Endothelial cell of umbilical vein (primary cell): ENCODE measurements at regions not wholly inside any gene's neighbourhood (a gene's known extent, or its start where the extent isn't known, plus 50 kb on each side); places are given as distances from the start of the nearest gene placed in this dataset.

Experiments
- BruUV-seq: library from RNA; stranded (reverse); fragments of 400-500 nt; replicated peaks from 2 replicates; lab custom pipeline; 2021; lab: Mats Ljungman, UMichigan
- CTCF ChIA-PET: fragments of 300-600, 350-600 bp; sonication (Branson Sonifier 250); formaldehyde crosslinking; loops from one replicate; lab custom pipeline; 2021; ENCODE audit warnings: antibody characterized with exemption, inconsistent platforms; lab: Charles Lee
- POLR2A ChIA-PET: fragments of 300-600, 350-600 bp; sonication (Branson Sonifier 250); formaldehyde crosslinking; loops from one replicate; lab custom pipeline; 2021; ENCODE audit warnings: antibody characterized with exemption, inconsistent platforms; lab: Charles Lee
- DNase-seq: peaks from one replicate; pipeline ENCODE4 v3.0.0-alpha.2; 2011; ENCODE audit warnings: low read depth, low spot score
- FAIRE-seq: peaks from 2 replicates; lab custom pipeline; 2011; peaks lifted over from hg19 to GRCh38; lab: Jason Lieb, UNC
- H2AFZ ChIP-seq: 2 replicates; pipeline ENCODE4 v1.6.0; 2012; ENCODE audit warnings: low read depth, low read length, control low read depth, inconsistent platforms
- H3K27ac ChIP-seq: 2 replicates; pipeline ENCODE4 v1.5.1; 2011; ENCODE audit warnings: low read depth, mild to moderate bottlenecking, control low read depth, low read length, moderate library complexity; ENCODE audit not compliant: insufficient read depth
- H3K27me3 ChIP-seq, 2 experiments: 2 replicates each; pipeline versions ENCODE4 v1.6.0 to v1.6.1; 2011; ENCODE audit warnings: low read length in 2 of 2, mixed read lengths in 1 of 2; ENCODE audit not compliant: control insufficient read depth in 2 of 2, insufficient read depth in 2 of 2
- H3K36me3 ChIP-seq, 2 experiments: 2 replicates in 1 of 2; 3 replicates in 1 of 2; pipeline ENCODE4 v1.5.1; 2011; ENCODE audit warnings: low read length in 2 of 2, mild to moderate bottlenecking in 1 of 2, moderate library complexity in 1 of 2; ENCODE audit not compliant: control insufficient read depth in 2 of 2, insufficient read depth in 2 of 2; ENCODE audit errors: extremely low read depth in 1 of 2
- H3K4me1 ChIP-seq: 3 replicates; pipeline ENCODE4 v1.5.1; 2011; ENCODE audit warnings: mild to moderate bottlenecking, low read length; ENCODE audit not compliant: control insufficient read depth, insufficient read depth; ENCODE audit errors: extremely low read depth
- H3K4me2 ChIP-seq: 2 replicates; pipeline ENCODE4 v1.6.1; 2011; ENCODE audit warnings: low read length, control low read depth, mixed read lengths; ENCODE audit not compliant: insufficient read depth
- H3K4me3 ChIP-seq, 3 experiments: fragments of 200-600 bp in 1 of 3; sonication (generic), shearing (Covaris generic) in 1 of 3; replicated peaks in 1 of 3; 2 replicates each; pipeline ENCODE4 v1.5.1; 2011 to 2016; ENCODE audit warnings: control low read depth in 3 of 3, low read length in 3 of 3, mild to moderate bottlenecking in 2 of 3, inconsistent platforms in 1 of 3, low read depth in 1 of 3, moderate library complexity in 1 of 3; ENCODE audit not compliant: insufficient read depth in 1 of 3
- H3K79me2 ChIP-seq: 2 replicates; pipeline ENCODE4 v1.6.0; 2012; ENCODE audit warnings: low read length, inconsistent platforms; ENCODE audit not compliant: control insufficient read depth, insufficient read depth
- H3K9ac ChIP-seq: replicated peaks from 2 replicates; pipeline ENCODE3; 2011; ENCODE audit warnings: low read length, control low read depth; ENCODE audit not compliant: insufficient read depth; ENCODE audit errors: extremely low read depth
- H3K9me1 ChIP-seq: replicated peaks from 3 replicates; pipeline ENCODE4 v1.6.0; 2011; ENCODE audit warnings: mild to moderate bottlenecking, low read length; ENCODE audit not compliant: control insufficient read depth, insufficient read depth; ENCODE audit errors: extremely low read depth
- H3K9me3 ChIP-seq: replicated peaks from 2 replicates; pipeline ENCODE4 v1.5.1; 2012; ENCODE audit warnings: low read length, inconsistent platforms; ENCODE audit not compliant: control insufficient read depth, insufficient read depth
- H4K20me1 ChIP-seq: replicated peaks from 2 replicates; pipeline ENCODE3; 2011; ENCODE audit warnings: mild to moderate bottlenecking, low read length; ENCODE audit not compliant: control insufficient read depth, insufficient read depth; ENCODE audit errors: extremely low read depth
- CTCF ChIP-seq, 2 donors: IDR thresholded peaks; 1 replicate in 1 of 2; 2 replicates in 1 of 2; pipeline ENCODE4 v1.5.1; 2011; ENCODE audit warnings: low read length in 2 of 2, mild to moderate bottlenecking in 2 of 2, moderate library complexity in 2 of 2, control low read depth in 1 of 2, inconsistent platforms in 1 of 2, low read depth in 1 of 2; ENCODE audit not compliant: insufficient read depth in 1 of 2; ENCODE audit errors: extremely low read depth in 1 of 2
- EZH2 ChIP-seq: IDR thresholded peaks from 2 replicates; pipeline ENCODE4 v1.6.1; 2012; ENCODE audit warnings: borderline replicate concordance, low read depth, mild to moderate bottlenecking, moderate library complexity, low read length, inconsistent platforms; ENCODE audit not compliant: severe bottlenecking
- FOS ChIP-seq: IDR thresholded peaks from 2 replicates; pipeline ENCODE4 v1.6.1; 2011; ENCODE audit warnings: mild to moderate bottlenecking, low read length, moderate library complexity, borderline replicate concordance; ENCODE audit not compliant: insufficient read depth
- GATA2 ChIP-seq: IDR thresholded peaks from 2 replicates; pipeline ENCODE4 v1.7.0; 2011; ENCODE audit warnings: low read depth, mild to moderate bottlenecking, moderate library complexity, mixed read lengths, low read length; ENCODE audit not compliant: insufficient read length, insufficient read depth
- JUN ChIP-seq: IDR thresholded peaks from 2 replicates; pipeline ENCODE4 v1.6.1; 2011; ENCODE audit warnings: borderline replicate concordance, low read depth; ENCODE audit not compliant: insufficient read length, insufficient read depth
- MAX ChIP-seq: IDR thresholded peaks from 2 replicates; pipeline ENCODE4 v1.6.1; 2011; ENCODE audit not compliant: insufficient read depth, insufficient read length
- MYC ChIP-seq: IDR thresholded peaks from one replicate; pipeline ENCODE4 v1.6.1; 2011; ENCODE audit warnings: mild to moderate bottlenecking, low read depth, low read length
- POLR2A ChIP-seq: IDR thresholded peaks from 2 replicates; pipeline ENCODE4 v1.6.1; 2012; ENCODE audit warnings: low read depth, mild to moderate bottlenecking, control low read depth, low read length
- POLR2AphosphoS5 ChIP-seq: IDR thresholded peaks from 2 replicates; pipeline ENCODE4 v1.6.1; 2012; ENCODE audit warnings: low read depth, mild to moderate bottlenecking, control low read depth, low read length, moderate library complexity; ENCODE audit not compliant: insufficient read depth
- dilution Hi-C: fragments of 300-500 bp; cut with MboI; formaldehyde crosslinking; loops from one replicate; pipeline ENCODE4 v1.15.0; 2019; ENCODE audit warnings: low sequenced_read_pairs; ENCODE audit not compliant: extremely low pct_ligation_motif_present
- intact Hi-C: fragments of 100-400 bp; cut with micrococcal nuclease; formaldehyde crosslinking; loops from one replicate; pipeline ENCODE4 v1.10.0; 2022

GRCh38 chr7:19248115-19248514 is 102.9 kb upstream of the FERD3L start:
- CTCF ChIA-PET, result no interaction called here
- POLR2A ChIA-PET, result no interaction called here
- DNase-seq (no peak), FAIRE-seq (no peak)
- Histone ChIP-seq H3K79me2 (no peaks in the 10 kb centered on the region), H3K27me3 (no peaks in the 10 kb centered on the region), H3K9me3 (no peaks in the 10 kb centered on the region), H3K9ac (no peak overlapping the region), H3K36me3 (no peaks in the 10 kb centered on the region), H4K20me1 (no peaks in the 10 kb centered on the region), H3K4me3 (no peak overlapping the region), H3K4me1 (no peaks in the 10 kb centered on the region), H3K4me2 (no peak overlapping the region), H3K27ac (no peak overlapping the region), H3K9me1 (no peaks in the 10 kb centered on the region), H2AFZ (no peak overlapping the region)
- dilution Hi-C loops (no loop called here), intact Hi-C loops (no loop called here)
- TF ChIP-seq MYC (no peak), FOS (no peak), CTCF (IDR thresholded peaks at IDR 0.05; ENCODE audit: extremely low read depth in 1 of 2, insufficient read depth in 1 of 2, low read depth in 1 of 2, low read length in 2 of 2) (no peak), GATA2 (no peak), JUN (no peak), EZH2 (no peak), POLR2A (no peak), MAX (no peak), POLR2AphosphoS5 (no peak)
- no TSS peak for BruUV-seq
